ENCODE measurements at regions not wholly inside any gene's neighbourhood (a gene's known extent, or its start where the extent isn't known, plus 50 kb on each side); places are given as distances from the start of the nearest gene placed in this dataset.
"Not testable (repeated sequence)": the region's sequence is repeated elsewhere in the genome, so short reads cannot be mapped to it uniquely, and the experiment has no call there.

DNA sequence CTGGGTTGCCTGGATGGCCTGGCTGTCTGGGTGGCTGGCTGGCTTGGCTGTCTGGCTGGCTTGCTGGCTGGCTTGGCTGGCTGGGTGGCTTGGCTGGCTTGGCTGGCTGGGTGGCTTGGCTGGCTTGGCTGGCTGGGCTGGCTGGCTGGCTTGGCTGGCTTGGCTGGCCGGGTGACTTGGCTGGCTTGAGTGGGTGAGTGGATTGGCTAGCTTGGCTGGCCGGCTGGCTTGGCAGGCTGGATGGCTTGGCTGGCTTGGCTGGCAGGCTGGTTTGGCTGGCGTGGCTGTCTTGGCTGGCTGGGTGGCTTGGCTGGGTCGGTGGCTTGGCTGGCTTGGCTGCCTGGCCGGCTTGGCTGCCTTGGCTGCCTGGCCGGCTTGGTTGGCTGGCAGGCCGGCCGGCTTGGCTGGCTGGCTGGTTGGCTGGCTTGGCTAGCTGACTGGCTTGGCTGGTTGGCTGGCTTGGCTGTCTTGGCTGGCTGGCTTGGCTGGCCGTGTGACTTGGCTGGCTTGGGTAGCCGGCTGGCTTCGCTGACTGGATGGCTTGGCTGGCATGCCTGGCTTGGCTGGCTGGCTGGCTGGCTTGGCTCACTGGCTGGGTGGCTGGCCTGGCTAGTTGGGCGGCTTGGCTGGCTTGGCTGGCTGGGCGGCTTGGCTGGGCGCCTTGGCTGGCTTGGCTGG lies 132.4 kb upstream of the FAM72C start:
- TF ChIP-seq, protein P1, sequence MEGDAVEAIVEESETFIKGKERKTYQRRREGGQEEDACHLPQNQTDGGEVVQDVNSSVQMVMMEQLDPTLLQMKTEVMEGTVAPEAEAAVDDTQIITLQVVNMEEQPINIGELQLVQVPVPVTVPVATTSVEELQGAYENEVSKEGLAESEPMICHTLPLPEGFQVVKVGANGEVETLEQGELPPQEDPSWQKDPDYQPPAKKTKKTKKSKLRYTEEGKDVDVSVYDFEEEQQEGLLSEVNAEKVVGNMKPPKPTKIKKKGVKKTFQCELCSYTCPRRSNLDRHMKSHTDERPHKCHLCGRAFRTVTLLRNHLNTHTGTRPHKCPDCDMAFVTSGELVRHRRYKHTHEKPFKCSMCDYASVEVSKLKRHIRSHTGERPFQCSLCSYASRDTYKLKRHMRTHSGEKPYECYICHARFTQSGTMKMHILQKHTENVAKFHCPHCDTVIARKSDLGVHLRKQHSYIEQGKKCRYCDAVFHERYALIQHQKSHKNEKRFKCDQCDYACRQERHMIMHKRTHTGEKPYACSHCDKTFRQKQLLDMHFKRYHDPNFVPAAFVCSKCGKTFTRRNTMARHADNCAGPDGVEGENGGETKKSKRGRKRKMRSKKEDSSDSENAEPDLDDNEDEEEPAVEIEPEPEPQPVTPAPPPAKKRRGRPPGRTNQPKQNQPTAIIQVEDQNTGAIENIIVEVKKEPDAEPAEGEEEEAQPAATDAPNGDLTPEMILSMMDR (IDR thresholded peaks at IDR 0.05): not testable (repeated sequence)
- not testable (repeated sequence) for TF ChIP-seq POLR2A (IDR thresholded peaks at IDR 0.05)
